Mucosa of rectum (tissue), 2 donors: ENCODE measurements at regions not wholly inside any gene's neighbourhood (a gene's known extent, or its start where the extent isn't known, plus 50 kb on each side); places are given as distances from the start of the nearest gene placed in this dataset.

Source experiments
- H3K27ac ChIP-seq, 2 donors: one replicate each; pipeline ENCODE4 v1.7.0; 2013; ENCODE audit warnings: inconsistent platforms in 2 of 2, low read depth in 2 of 2, low read length in 2 of 2
- H3K27me3 ChIP-seq, 2 donors: one replicate each; pipeline ENCODE4 v1.7.0; 2013; ENCODE audit warnings: low read length in 2 of 2; ENCODE audit not compliant: control insufficient read depth in 2 of 2, insufficient read depth in 2 of 2
- H3K36me3 ChIP-seq, 2 donors: one replicate each; pipeline ENCODE4 v1.7.0; 2013; ENCODE audit warnings: low read length in 2 of 2; ENCODE audit not compliant: control insufficient read depth in 2 of 2, insufficient read depth in 2 of 2
- H3K4me1 ChIP-seq, 2 donors: one replicate each; pipeline ENCODE4 v1.7.0; 2013; ENCODE audit warnings: low read length in 2 of 2, mild to moderate bottlenecking in 1 of 2; ENCODE audit not compliant: control insufficient read depth in 2 of 2, insufficient read depth in 2 of 2
- H3K4me3 ChIP-seq, 2 donors: one replicate each; pipeline ENCODE4 v1.7.0; 2013; ENCODE audit warnings: low read length in 2 of 2
- H3K9ac ChIP-seq, 2 donors: one replicate each; pipeline ENCODE4 v1.7.0; 2013; ENCODE audit warnings: low read length in 2 of 2, low read depth in 1 of 2, mild to moderate bottlenecking in 1 of 2
- H3K9me3 ChIP-seq, 2 donors: one replicate each; pipeline ENCODE4 v1.7.0; 2013; ENCODE audit warnings: low read length in 2 of 2; ENCODE audit not compliant: control insufficient read depth in 2 of 2
- donor health status: healthy.
- donor health status: Normal muscosa, but diverticular disease.

GRCh38 chr2:12498704-12499103 is 218.0 kb upstream of the TRIB2 start:
- Histone ChIP-seq H3K9ac (no peak overlapping the region), H3K36me3 (no peaks in the 10 kb centered on the region), H3K4me3 (no peak overlapping the region), H3K4me1 (no peaks in the 10 kb centered on the region), H3K27ac (no peak overlapping the region), H3K27me3 (no peaks in the 10 kb centered on the region), H3K9me3 (no peaks in the 10 kb centered on the region)

- no peak overlapping the region for H3K27ac ChIP-seq
- H3K36me3 ChIP-seq, result no peaks in the 10 kb centered on the region
- H3K27me3 ChIP-seq, result no peaks in the 10 kb centered on the region
- no peak overlapping the region for H3K9ac ChIP-seq
- H3K4me1 ChIP-seq, result no peaks in the 10 kb centered on the region
- H3K4me3 ChIP-seq, result no peak overlapping the region
- no peaks in the 10 kb centered on the region for H3K9me3 ChIP-seq
Observed at GRCh38 chr2:12500899-12501298, 215.8 kb upstream of the TRIB2 start.

GRCh38 chr2:12501469-12502158 is 215.1 kb upstream of the TRIB2 start:
- Histone ChIP-seq H3K36me3 (no peaks in the 10 kb centered on the region), H3K9me3 (no peaks in the 10 kb centered on the region), H3K9ac (no peak overlapping the region), H3K27me3 (no peaks in the 10 kb centered on the region), H3K4me1 (no peaks in the 10 kb centered on the region), H3K27ac (no peak overlapping the region), H3K4me3 (no peak overlapping the region)

DNA sequence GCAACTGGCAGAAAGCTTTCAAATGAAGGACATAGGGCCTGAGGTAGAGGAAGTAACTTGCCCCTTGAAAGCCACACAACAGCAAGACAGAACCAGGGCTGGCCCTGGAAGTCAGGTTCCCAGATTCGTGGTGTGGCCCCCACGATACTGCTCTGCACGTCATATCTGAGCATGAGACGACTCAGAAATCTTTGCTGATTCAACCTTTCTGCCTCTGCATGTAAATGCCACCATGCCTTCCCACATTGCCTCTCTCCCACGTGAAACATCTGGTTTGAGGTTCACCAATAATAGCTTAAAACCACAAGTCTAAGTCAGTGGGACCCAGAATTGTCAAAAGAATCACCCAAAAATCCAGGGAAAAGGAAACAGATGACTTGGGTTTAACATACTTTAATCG is 214.0 kb upstream of the TRIB2 start:
- no peak overlapping the region for H3K9ac ChIP-seq
- no peaks in the 10 kb centered on the region for H3K27me3 ChIP-seq
- H3K9me3 ChIP-seq, result no peaks in the 10 kb centered on the region
- H3K4me3 ChIP-seq, result no peak overlapping the region
- H3K36me3 ChIP-seq, result no peaks in the 10 kb centered on the region
- H3K27ac ChIP-seq, result no peak overlapping the region
- no peaks in the 10 kb centered on the region for H3K4me1 ChIP-seq

GRCh38 chr2:12504443-12504842 is 212.3 kb upstream of the TRIB2 start:
- Histone ChIP-seq H3K27ac (no peak overlapping the region), H3K4me3 (no peak overlapping the region)

DNA sequence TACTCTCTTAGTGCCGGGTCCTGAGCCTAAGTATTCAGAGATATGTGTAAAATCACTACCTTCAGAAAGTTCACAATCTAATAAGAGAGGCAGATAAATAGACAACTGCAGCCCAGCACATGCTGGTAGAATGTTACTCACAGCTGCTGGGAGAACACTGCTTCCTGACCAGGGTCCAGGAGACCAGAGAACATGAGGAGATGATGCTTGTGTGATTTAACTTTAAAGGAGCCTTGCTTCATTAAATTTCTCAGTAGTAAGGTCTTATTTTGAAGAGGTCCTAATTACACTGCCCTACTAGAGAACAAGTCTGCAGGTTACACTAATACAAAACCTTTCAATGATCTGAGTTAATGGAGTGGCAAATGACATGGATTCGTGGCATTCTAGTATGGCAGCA is 209.9 kb upstream of the TRIB2 start:
- no peaks in the 10 kb centered on the region for H3K27me3 ChIP-seq
- H3K9ac ChIP-seq, result no peak overlapping the region
- no peak overlapping the region for H3K4me3 ChIP-seq
- no peaks in the 10 kb centered on the region for H3K36me3 ChIP-seq
- no peaks in the 10 kb centered on the region for H3K9me3 ChIP-seq
- H3K4me1 ChIP-seq, result no peaks in the 10 kb centered on the region
- H3K27ac ChIP-seq, result no peak overlapping the region

More at GRCh38 chr2:12504443-12504842, 212.3 kb upstream of the TRIB2 start:
- no peak overlapping the region for H3K9ac ChIP-seq
- H3K27me3 ChIP-seq, result no peaks in the 10 kb centered on the region
- no peaks in the 10 kb centered on the region for H3K9me3 ChIP-seq
- no peaks in the 10 kb centered on the region for H3K4me1 ChIP-seq
- H3K36me3 ChIP-seq, result no peaks in the 10 kb centered on the region

- no peak overlapping the region for H3K4me3 ChIP-seq
- no peaks in the 10 kb centered on the region for H3K27me3 ChIP-seq
- H3K9me3 ChIP-seq, result no peaks in the 10 kb centered on the region
- no peaks in the 10 kb centered on the region for H3K36me3 ChIP-seq
- H3K9ac ChIP-seq, result no peak overlapping the region
- H3K4me1 ChIP-seq, result no peaks in the 10 kb centered on the region
- H3K27ac ChIP-seq, result no peak overlapping the region
Observed at GRCh38 chr2:12507295-12507694, 209.4 kb upstream of the TRIB2 start.

DNA sequence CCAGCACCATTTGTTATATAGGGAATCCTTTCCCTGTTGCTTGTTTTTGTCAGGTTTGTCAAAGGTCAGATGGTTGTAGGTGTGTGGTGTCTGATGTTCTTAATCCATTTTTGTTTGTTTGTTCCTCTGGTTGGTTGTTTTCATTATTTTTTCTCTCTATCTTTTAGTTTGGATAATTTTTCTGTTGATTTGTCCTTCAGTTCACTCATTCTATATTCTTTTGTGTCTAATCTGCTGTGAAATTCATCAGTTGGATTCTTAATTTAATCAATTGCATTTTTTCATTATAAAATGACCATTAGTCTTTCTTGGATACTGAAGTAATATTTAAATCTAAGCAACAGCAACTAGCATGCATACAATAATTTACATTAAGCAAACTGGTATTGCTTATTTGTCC is 206.7 kb upstream of the TRIB2 start:
- Histone ChIP-seq H3K27ac (no peak overlapping the region), H3K36me3 (no peaks in the 10 kb centered on the region), H3K27me3 (no peaks in the 10 kb centered on the region), H3K9ac (no peak overlapping the region), H3K9me3 (no peaks in the 10 kb centered on the region), H3K4me1 (no peaks in the 10 kb centered on the region), H3K4me3 (no peak overlapping the region)

DNA sequence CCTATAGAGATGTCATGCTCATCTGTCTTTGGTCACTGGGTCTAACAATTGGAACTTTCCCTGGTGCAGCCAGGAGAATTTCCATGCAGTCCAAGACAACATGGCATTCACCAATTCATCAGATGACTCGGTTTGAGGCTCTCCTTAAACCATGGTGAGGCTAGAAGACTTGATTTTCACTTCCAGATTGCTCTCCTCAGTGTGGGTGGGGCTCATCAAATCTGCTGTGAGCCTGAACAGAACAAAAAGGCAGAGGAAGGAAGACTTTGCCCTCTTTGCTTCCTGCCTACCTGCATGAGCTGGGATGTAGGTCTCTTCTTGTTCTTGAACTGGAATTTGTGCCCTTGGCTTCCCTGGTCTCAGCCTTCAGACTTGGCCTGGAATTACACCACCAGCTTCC is 203.4 kb upstream of the TRIB2 start:
- Histone ChIP-seq H3K36me3 (no peaks in the 10 kb centered on the region), H3K4me1 (no peaks in the 10 kb centered on the region), H3K9me3 (no peaks in the 10 kb centered on the region), H3K9ac (no peak overlapping the region), H3K4me3 (no peak overlapping the region), H3K27ac (no peak overlapping the region), H3K27me3 (no peaks in the 10 kb centered on the region)

DNA sequence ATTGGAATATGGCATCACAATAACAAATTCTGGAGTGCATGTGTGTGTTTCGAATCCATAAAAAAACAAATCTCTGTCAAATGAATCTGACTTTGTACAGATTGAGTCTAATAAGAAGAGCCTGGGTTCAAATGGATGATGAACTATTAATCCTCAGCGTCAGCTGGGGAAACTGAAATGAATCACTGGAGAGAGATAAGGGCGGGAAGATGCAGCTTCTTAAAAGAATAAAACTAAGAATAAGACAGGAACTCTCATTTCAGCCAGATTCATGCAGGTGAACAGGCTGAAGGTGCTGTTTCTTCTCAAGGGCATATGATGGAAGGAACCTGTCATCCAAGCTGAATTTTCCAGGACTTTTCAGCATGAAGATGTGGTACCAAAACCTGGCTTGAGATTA is 202.6 kb upstream of the TRIB2 start:
- Histone ChIP-seq H3K27me3 (no peaks in the 10 kb centered on the region), H3K9ac (no peak overlapping the region), H3K4me1 (no peaks in the 10 kb centered on the region), H3K4me3 (no peak overlapping the region), H3K36me3 (no peaks in the 10 kb centered on the region), H3K9me3 (no peaks in the 10 kb centered on the region), H3K27ac (no peak overlapping the region)
